Right lobe of liver (tissue), 6 donors: ENCODE measurements at regions not wholly inside any gene's neighbourhood (a gene's known extent, or its start where the extent isn't known, plus 50 kb on each side); places are given as distances from the start of the nearest gene placed in this dataset.
"Not testable (repeated sequence)": the region's sequence is repeated elsewhere in the genome, so short reads cannot be mapped to it uniquely, and the experiment has no call there.

Source experiments
- ATAC-seq, 4 donors: fragments of 200-7000 bp; cut with Tn5 transposase; one replicate each; pipeline ENCODE4 v1.9.1; 2020; ENCODE audit warnings: mild to moderate bottlenecking in 4 of 4, moderate library complexity in 4 of 4
- DNase-seq, 3 donors: peaks; one replicate each; pipeline ENCODE4 v3.0.0-alpha.2; 2020
- H3K27ac ChIP-seq, 3 donors: fragments of 200-600 bp; one replicate each; pipeline ENCODE4 v1.8.0; 2022
- H3K27me3 ChIP-seq, 2 donors: fragments of 200-600 bp; one replicate each; pipeline ENCODE4 v1.8.0; 2022
- H3K36me3 ChIP-seq, 4 donors: fragments of 200-600 bp; sonication (generic) in 1 of 4; one replicate each; pipeline versions ENCODE4 v1.5.1 to v1.8.0; 2017 to 2022; ENCODE audit warnings: control low read depth in 1 of 4
- H3K4me1 ChIP-seq, 4 donors: fragments of 200-600 bp; sonication (generic) in 1 of 4; one replicate each; pipeline versions ENCODE4 v1.5.1 to v1.8.0; 2017 to 2022; ENCODE audit warnings: control low read depth in 1 of 4
- H3K4me3 ChIP-seq, 3 donors: fragments of 200-600 bp; one replicate each; pipeline ENCODE4 v1.8.0; 2022
- H3K9me3 ChIP-seq, 4 donors: fragments of 200-600 bp; sonication (generic) in 1 of 4; one replicate each; pipeline versions ENCODE4 v1.5.1 to v1.8.0; 2017 to 2022; ENCODE audit warnings: control low read depth in 1 of 4
- CTCF ChIP-seq, 4 donors: fragments of 200-600 bp in 3 of 4; fragments of 450-650 bp in 1 of 4; IDR thresholded peaks; one replicate each; pipeline versions ENCODE4 v1.5.1 to v1.8.0; 2016 to 2022; ENCODE audit warnings: antibody characterized with exemption in 4 of 4, mild to moderate bottlenecking in 2 of 4
- POLR2A ChIP-seq: fragments of 450-650 bp; IDR thresholded peaks from one replicate; pipeline ENCODE4 v1.6.1; 2017; ENCODE audit warnings: antibody characterized with exemption, mild to moderate bottlenecking
- WGBS: methylation state at CpG from one replicate; pipeline ENCODE4 v1.1.6; 2018; ENCODE audit warnings: low coverage, low lambda C conversion rate; ENCODE audit not compliant: insufficient coverage; ENCODE audit errors: missing lambda C conversion rate; 5-methylcytosine and 5-hydroxymethylcytosine counted together
- intact Hi-C, 2 donors: fragments of 100-400 bp; cut with DNase I; formaldehyde crosslinking; loops; one replicate each; pipeline versions ENCODE4 v1.11.2 to v1.14.1; 2022
- donor health status: DM: no; HTN: yes; CAD: no.
- donor health status: DM: no; HTN: no; CAD: no.
- donor health status: DM: no; HTN: no; CAD: no.
- donor health status: DM: no; HTN: yes; CAD: no.
- donor health status: DM: no; HTN: yes; CAD: no.

- intact Hi-C loops = no loop called here
- ATAC-seq (no peak), DNase-seq (no peak)
- no peak overlapping the region for H3K27ac ChIP-seq
- WGBS = 59% methylated on average over 2 of the region's 2 CpGs
- no peaks in the 10 kb centered on the region for H3K4me1 ChIP-seq
- TF ChIP-seq CTCF (IDR thresholded peaks at IDR 0.05) (no peak), POLR2A (no peak)
- H3K9me3 ChIP-seq = no peaks in the 10 kb centered on the region
- H3K27me3 ChIP-seq = no peaks in the 10 kb centered on the region
- no peak overlapping the region for H3K4me3 ChIP-seq
- no peaks in the 10 kb centered on the region for H3K36me3 ChIP-seq
Measured at GRCh38 chr9:42378418-42378815, 195.0 kb downstream of the SPATA31A6 start.

- H3K9me3 ChIP-seq, H3K27ac ChIP-seq, H3K4me1 ChIP-seq, H3K27me3 ChIP-seq, intact Hi-C loops, DNase-seq, H3K4me3 ChIP-seq, ATAC-seq, H3K36me3 ChIP-seq: not testable (repeated sequence)
- WGBS = 30% methylated on average over 1 of the region's 1 CpG
Measured at GRCh38 chr9:42379602-42380001, 196.1 kb downstream of the SPATA31A6 start.

- intact Hi-C loops, H3K9me3 ChIP-seq: not testable (repeated sequence)
- 89% methylated on average over 24 of the region's 24 CpGs for WGBS
Measured at GRCh38 chr9:42384585-42384984, 201.1 kb downstream of the SPATA31A6 start.

GRCh38 chr9:42385574-42386120 lies 202.2 kb downstream of the SPATA31A6 start:
- H3K36me3 ChIP-seq, H3K27me3 ChIP-seq, ATAC-seq, DNase-seq, H3K4me1 ChIP-seq, intact Hi-C loops, H3K27ac ChIP-seq, H3K9me3 ChIP-seq, H3K4me3 ChIP-seq: not testable (repeated sequence)
- WGBS = 55% methylated on average over 8 of the region's 11 CpGs

More at GRCh38 chr9:42384585-42384984, 201.1 kb downstream of the SPATA31A6 start:
- H3K27ac ChIP-seq, H3K4me1 ChIP-seq, H3K36me3 ChIP-seq, H3K4me3 ChIP-seq, DNase-seq, ATAC-seq, H3K27me3 ChIP-seq: not testable (repeated sequence)

- ATAC-seq = peak in 2 of 4 donors; percentile 12 to 41
- no peak for DNase-seq
- Histone ChIP-seq H3K36me3 (no peaks in the 10 kb centered on the region), H3K4me1 (no peaks in the 10 kb centered on the region), H3K9me3 (no peaks in the 10 kb centered on the region), H3K4me3 (no peak overlapping the region), H3K27me3 (no peaks in the 10 kb centered on the region), H3K27ac (no peak overlapping the region)
- 35% methylated on average over 2 of the region's 2 CpGs for WGBS
- TF ChIP-seq CTCF (IDR thresholded peaks at IDR 0.05) (no peak), POLR2A (no peak)
- intact Hi-C loops = no loop called here
Measured at GRCh38 chr9:42386477-42386876, 203.0 kb downstream of the SPATA31A6 start.

- DNase-seq = no peak
- Histone ChIP-seq H3K4me1 (no peaks in the 10 kb centered on the region), H3K27ac (no peak overlapping the region), H3K4me3 (no peak overlapping the region), H3K36me3 (no peaks in the 10 kb centered on the region), H3K27me3 (no peaks in the 10 kb centered on the region), H3K9me3 (no peaks in the 10 kb centered on the region)
- intact Hi-C loops = no loop called here
- 60% methylated on average over 3 of the region's 3 CpGs for WGBS
- ATAC-seq = peak in 3 of 4 donors; percentile 14 to 56 (median 46)
- no peak for TF ChIP-seq POLR2A
- TF ChIP-seq CTCF (IDR thresholded peaks at IDR 0.05) = no peak
Measured at GRCh38 chr9:42388146-42388690, 204.8 kb downstream of the SPATA31A6 start.
